ENCODE measurements at regions not wholly inside any gene's neighbourhood (a gene's known extent, or its start where the extent isn't known, plus 50 kb on each side); places are given as distances from the start of the nearest gene placed in this dataset.
A peak's percentile ranks its signal among the peaks of the same experiment; 100 is the strongest.
"Not testable (repeated sequence)": the region's sequence is repeated elsewhere in the genome, so short reads cannot be mapped to it uniquely, and the experiment has no call there.

DNA sequence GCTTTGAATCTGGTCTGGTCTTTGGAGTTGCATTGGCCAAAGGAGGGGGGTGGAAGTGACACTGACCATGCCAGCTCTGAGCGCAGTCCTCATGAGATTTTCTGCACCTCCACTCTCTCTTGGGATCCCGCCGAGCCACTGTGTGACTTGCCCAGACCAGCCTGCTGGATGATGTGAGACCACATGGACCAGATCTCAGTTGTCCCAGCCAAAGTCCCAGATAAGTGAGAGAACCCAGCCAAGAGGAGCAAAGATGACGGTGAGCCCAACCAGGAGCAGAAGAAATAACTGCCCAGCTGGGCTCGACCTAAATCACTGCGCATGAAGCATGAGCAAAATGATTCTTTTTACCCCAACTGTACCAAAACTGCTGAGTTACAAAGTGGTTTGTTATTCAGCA lies 96.5 kb upstream of the ERCC4 start:
- no peak for DNase-seq

DNA sequence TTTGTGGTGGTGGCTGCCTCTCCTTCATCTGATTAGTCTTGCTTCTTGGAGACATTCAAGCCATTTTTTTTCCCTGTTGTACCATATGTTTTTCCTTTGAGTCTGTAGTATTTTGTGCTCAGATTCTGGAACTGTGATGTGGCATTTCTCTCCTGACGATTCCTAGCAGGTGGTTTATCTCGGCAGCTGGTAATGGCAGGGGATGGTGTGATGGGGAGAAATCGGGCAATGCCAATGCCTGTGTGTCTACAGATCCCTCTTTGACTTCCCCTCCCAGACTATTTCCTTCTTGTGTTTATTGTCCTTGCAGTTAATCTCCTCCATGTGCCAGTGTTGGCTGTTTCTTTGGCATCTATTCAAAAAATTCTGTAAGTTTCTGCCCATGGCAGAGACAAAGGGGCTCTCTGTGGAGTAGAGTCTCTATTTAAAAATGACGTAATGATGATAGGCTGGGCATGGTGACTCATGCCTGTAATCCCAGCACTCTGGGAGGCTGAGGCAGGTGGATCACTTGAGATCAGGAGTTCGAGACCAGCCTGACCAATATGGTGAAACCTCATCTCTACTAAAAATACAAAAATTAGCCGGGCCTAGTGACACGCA lies 90.2 kb upstream of the ERCC4 start:
- no peak for DNase-seq

DNA sequence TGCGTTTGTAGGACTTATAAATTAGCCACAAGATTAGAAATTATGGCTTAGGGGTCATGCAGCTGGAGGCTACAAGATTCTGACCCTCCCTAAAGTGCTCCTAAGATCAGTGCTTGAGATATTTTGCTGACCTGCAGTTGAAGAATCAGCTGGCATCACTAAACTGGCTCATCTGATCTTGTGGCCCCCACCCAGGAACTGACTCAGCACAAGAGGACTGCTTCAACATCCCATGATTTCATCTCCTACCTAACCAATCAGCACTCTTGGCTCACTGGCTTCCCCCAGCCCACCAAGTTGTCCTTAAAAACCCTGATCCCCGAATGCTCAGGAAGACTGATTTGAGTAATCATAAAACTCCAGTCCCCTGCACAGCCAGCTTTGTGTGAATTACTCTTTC lies 86.4 kb upstream of the ERCC4 start:
- DNase-seq: no peak

DNA sequence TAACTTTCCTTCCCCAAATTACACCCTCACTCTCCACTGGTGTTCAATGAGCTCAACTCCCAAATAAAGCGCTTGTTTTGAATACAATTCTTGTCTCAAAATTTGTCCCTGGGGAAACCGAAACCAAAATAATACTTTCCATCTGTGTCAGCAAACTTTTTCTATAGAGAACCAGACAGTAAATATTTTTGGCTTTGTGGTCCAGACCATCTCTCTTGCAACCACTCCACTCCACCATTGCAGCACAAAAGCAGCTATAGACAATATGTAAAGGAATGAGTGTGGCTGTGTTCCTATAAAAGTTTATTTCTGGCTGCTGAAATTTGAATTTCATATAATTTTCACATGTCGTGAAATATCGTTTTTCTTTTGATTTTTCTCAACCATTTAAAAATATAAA lies 84.6 kb upstream of the ERCC4 start:
- DNase-seq: no peak

DNA sequence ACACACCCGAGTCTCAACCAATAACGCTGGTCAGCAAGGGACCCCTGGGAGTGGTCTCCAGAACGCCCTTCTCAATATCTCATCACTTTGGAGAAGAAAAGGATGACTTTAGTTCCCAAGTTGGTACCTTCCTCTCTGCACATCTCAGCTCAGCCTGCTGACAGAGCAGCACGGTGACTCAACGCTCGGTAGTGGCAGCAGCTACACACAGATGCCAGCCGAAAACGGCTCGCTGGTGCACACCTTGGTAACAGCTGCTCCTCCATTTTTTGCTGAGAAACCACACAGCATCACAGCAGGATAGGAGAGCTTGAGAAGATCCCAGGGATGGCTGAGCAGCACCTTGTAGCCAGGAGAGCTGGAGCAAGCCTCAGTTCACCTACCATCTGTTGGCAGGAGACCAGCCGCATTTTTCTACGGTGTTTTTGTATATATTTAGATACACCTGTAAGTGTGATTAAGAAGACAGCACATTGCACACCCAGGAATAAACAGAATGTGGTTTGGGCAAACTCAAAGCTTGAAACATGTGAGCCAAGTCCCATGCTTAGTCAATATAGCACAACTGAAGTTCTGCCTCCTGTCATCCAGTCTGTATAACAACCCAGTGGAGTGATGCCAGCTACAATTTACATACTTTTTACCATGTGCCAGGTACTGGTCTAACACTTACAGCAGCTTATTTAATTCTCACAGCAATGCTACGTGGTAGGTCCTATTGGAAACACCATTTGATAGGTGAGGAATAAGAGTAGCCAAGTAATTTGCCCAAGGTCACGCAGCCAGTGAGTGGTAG lies 83.8 kb upstream of the ERCC4 start:
- DNase-seq: no peak

DNA sequence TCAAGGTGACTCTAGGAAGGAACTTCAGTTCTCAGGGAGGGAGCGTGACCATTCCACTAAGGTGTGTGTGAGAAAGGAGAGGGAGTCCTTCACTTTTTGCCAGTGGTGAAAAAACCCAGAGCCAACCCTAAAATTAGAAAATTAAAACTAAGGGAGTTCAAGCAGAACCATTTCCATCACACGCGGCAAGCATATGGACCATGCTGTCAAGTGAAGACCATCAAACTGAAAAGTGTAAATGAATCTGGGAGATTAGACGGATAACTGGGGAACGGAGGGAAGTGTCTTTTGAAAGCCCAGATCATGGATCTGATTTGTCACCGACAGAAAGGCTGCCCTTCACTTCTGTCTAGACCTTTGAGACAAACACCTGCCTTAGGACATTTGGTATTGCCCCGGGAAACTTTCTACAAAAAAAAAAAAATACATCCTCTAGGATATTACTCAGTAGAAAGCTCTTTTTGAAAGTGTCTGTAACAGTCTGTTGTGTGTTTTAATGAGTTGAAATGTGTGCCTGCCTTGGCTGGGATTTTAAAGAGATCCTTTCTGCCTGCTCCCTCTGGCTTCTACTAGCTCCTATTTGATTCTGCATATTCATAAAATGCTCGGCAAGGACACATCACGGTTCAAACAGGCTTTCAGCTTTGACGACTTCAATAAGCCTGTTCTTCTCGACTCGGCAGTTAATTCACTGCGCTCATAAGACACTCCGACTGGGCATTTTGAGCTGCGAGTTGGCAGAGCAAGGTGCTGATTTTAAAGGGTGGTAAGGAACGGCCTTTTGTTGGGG lies 81.4 kb upstream of the ERCC4 start:
- DNase-seq: no peak

DNA sequence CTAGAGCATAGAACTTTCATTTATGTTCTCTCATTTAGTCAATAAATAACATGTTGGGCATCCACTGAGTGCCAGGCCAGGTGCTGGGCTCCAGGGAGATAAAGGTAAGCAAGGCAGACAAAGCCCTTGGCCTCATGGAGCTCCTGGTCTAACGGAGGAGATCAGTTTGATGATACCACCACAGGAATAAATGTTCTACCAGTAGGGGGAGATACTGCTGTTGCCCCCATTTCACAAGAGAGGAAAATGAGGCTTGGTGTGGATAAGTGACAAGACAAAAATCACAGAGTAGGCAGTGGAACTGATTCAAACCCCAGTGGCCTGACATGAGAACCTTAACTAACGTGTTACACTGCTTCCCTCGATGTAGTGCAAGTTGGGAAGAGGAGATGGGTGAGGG lies 80.4 kb upstream of the ERCC4 start:
- no peak for DNase-seq

DNA sequence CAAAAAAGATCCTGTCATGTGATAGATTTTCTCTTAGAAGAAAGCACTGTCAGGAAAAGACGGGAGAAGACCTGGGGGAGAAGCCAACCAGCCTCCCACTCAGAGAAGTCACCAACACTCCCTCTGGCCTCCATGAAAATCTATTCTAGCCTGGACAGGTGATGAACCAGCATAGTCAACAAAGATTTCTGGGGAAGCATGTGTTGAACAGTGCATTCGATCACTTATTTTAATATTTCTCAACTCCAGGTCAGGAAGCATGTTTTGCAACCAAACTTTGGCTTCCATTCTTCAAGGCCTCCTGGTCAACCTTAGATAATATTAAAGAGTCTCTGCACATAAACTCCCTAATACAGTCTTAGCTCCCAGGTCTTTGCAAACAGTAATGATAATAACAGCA lies 74.7 kb upstream of the ERCC4 start:
- DNase-seq: no peak

DNA sequence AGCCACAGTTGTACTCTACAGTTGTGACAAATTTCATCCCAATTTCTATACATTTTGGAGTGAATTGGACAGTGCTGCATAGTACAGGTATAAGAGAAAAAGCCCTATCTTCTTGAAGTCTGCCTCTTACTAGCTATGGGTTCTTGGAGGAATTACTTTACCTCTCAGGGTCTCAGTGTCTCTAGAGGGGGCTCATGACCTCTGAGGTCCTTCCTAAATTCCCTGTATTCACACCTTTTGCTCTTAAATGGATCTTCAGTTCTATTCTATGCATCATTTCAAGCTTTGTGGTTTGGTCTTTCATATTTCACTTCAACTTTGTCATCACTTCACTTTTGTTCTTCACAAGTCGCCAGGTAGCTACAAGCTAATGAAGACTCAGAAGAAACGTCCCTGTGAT lies 71.2 kb upstream of the ERCC4 start:
- DNase-seq: no peak

DNA sequence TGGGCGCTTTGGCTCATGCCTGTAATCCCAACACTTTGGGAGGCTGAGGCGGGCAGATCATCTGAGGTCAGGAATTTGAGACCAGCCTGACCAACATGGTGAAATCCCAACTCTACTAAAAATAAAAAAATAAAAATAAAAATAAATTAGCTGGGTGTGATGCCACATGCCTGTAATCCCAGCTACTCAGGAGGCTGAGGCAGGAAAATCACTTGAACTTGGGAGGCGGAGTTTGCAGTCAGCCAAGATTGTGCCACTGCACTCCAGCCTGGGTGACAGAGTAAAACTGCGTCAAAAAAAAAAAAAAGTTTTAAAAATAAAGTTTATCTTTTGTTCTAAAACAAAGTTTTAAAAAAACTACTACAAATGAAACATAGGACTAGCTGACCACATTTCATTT lies 69.8 kb upstream of the ERCC4 start:
- DNase-seq: not testable (repeated sequence)

DNA sequence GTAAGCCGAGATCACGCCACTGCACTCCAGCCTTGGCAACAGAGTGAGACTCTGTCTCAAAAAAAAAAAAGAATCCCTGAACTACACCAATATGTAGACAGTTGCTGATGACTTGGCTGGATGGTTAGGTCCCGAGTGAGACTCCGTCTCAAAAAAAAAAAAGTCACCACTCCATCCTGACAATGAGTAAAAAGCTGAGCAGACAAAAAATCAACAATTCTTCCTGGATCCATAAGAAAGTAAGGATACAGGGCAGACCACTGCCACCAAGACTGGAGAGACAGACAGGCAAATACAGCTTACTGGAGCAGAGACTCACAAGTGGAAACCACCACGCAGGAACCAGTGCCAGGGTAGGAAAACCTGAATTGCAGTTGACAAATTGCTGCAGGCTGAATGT lies 67.1 kb upstream of the ERCC4 start:
- DNase-seq: no peak

DNA sequence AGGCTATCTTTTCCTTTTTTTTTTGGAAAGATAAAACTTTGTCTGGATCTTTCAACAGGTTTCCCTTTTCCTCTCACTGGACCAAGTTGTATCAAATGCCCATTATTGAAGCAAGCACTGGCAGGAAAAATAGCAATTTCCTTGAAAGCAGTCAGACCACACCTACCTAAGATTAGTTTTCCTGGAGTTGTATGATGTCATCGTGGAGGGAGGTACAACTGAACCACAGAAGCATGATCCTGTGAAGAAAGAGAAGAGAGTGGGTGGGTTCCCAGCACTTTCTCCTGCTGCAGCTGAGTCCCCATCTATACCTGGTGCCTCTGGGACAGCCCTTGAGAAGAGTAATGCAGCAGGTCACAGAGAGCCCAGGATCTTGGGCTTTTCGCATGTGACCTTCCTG lies 63.6 kb upstream of the ERCC4 start:
- DNase-seq: no peak

DNA sequence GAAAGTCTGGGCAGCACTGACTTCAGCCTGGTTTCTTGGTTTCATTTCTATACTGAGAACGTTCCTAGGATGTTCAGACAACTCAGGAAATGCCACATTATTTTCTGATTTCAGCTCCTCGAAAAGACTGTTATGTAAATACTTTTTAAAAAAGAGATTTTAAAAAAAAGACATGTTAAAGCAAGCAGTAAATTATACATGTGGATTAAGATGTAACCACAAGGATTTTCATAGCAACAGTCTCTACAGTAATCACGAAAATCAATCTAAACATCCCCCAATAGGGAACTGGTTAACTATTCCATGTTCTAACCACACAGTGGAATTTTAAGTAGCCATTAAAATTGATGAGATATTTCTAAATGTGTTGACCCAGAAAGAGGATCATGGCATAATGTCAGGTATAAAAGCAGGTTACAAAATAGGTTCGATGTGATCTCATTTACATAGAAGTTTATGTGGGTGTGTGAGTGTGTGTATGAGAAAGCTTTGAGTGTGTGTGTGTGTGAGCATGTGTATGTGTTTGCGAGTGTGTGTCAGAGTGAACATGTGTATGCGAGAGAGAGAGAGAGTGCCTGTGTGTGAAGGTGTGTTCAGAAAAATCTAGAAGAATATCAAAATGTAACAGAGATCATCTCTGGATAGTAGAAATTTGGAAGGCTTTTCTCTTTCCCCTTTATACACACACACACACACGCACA lies 63.0 kb upstream of the ERCC4 start:
- DNase-seq: no peak

DNA sequence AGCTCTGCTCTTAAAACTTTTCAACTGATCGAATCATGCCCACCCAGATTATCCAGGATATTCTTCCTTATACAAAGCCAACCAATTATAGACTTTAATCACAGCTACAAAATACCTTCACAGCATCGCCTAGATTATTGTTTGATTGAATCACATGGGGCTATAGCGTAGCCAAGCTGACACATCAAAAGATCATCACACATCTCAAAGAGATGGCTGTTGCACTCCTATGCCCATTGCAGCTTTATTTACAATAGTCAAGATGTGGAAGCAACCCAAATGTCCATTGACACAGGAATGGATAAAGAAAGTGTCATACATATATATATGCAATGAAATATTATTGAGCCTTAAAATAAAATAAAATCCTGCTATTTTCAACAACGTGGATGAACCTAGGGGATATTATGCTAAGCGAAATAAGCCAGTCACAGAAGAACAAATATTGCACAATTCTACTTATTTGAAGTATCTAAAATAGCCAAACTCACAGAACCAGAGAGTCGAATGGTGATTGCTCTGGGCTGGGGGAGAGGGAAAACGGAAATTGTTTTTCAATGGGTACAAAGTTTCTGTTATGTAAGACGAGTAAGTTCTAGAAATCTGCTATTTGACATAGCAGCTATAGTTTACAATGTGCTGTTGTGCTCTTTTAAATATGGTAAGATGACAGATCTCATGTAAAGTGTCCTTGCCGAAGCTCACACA lies 60.9 kb upstream of the ERCC4 start:
- no peak for DNase-seq

DNA sequence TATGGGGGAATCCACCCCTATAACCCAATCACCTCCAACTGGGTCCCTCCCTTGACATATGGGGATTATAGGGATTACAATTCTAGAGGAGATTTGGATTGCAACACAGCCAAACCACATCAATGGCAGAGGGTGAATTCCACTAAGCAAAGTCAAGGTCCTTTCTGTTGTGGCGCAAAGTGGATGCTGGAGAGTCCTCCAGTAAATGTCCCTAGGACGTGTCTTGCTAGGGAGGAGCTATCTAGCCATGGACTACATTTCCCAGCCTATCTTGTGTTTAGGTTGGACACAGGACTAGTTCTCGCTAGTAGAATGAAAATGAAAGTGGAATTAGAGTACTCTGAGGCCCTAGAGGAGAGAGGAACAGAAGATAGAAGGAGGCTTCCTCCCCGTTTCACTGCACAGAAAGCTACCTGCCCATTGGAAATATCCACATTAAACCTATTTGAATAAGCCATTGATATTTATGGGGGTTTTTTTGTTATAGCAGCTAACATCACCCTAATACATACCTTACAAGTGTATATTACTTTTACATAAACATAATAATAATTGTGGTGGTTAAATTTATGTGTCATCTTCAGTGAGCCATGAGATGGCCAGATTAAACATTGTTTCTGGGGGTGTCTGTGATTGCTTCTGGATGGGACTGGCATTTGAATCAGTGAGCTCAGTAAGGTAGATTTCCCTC lies 56.7 kb upstream of the ERCC4 start:
- DNase-seq: no peak

DNA sequence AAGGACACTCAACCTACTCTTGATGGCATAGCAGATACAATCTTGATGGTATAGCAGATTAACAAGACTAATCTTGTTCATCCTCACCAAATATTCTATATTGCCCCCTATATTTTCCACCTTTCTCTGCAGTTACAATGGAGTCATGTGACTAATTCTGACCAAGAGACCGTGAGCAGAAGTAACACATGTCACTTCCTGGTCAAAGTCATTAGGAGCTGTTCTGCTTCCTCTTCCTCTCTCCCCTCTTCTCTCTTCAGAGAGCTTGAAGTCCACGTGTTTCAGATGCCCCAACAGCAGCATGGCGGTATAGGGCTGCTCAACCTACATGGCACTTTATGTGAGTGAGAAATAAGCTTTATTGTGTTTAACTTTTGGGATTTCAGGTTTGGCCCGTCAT lies 55.3 kb upstream of the ERCC4 start:
- DNase-seq: no peak

DNA sequence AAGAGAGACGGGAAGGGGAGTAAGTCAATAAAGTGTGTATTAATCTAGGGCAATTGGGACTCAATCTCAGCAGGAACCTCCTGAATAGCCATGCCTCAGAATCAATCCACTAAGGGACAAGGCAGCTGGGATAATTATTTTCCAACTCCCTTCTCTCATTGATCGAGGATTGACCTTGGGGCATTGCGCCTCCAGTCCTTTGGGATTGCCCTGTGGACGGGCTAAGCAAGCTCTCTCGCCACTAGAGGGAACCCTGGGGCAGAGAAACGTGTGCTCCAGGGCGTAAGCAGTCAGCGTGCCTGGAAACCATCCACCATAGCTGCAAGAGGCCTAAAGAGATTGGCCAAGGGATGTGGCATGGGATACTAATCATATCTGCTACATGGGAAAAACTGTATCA lies 53.9 kb upstream of the ERCC4 start:
- DNase-seq: peak; percentile 63

All from NCI-H774 (cell line).